ENCODE measurements at regions not wholly inside any gene's neighbourhood (a gene's known extent, or its start where the extent isn't known, plus 50 kb on each side); places are given as distances from the start of the nearest gene placed in this dataset.
"Not testable (repeated sequence)": the region's sequence is repeated elsewhere in the genome, so short reads cannot be mapped to it uniquely, and the experiment has no call there.

GRCh38 chr5:156004754-156005153 lies 322.2 kb upstream of the SGCD start:
- no peak for DNase-seq

- no peak for DNase-seq
These were observed 320.8 kb upstream of the SGCD start for GRCh38 chr5:156006026-156006647.

- DNase-seq, result no peak
These were observed 318.1 kb upstream of the SGCD start for GRCh38 chr5:156008844-156009243.

- DNase-seq, result no peak
These were observed 317.4 kb upstream of the SGCD start for GRCh38 chr5:156009583-156009982.

- no peak for DNase-seq
These were observed 311.8 kb upstream of the SGCD start for GRCh38 chr5:156015137-156015536.

- DNase-seq, result no peak
These were observed 307.8 kb upstream of the SGCD start for GRCh38 chr5:156019130-156019529.

GRCh38 chr5:156019571-156020180 lies 307.3 kb upstream of the SGCD start:
- DNase-seq, result no peak

GRCh38 chr5:156020647-156021046 lies 306.3 kb upstream of the SGCD start:
- no peak for DNase-seq

GRCh38 chr5:156021866-156022265 lies 305.1 kb upstream of the SGCD start:
- DNase-seq, result no peak

- no peak for DNase-seq
These were observed 301.3 kb upstream of the SGCD start for GRCh38 chr5:156025656-156026055.

GRCh38 chr5:156031181-156031580 lies 295.8 kb upstream of the SGCD start:
- DNase-seq, result no peak

- no peak for DNase-seq
These were observed 290.3 kb upstream of the SGCD start for GRCh38 chr5:156036640-156037039.

GRCh38 chr5:156037151-156037909 lies 289.6 kb upstream of the SGCD start:
- DNase-seq, result no peak

GRCh38 chr5:156042726-156043125 lies 284.2 kb upstream of the SGCD start:
- DNase-seq, result no peak

- DNase-seq, result no peak
These were observed 283.6 kb upstream of the SGCD start for GRCh38 chr5:156043351-156043750.

GRCh38 chr5:156051972-156052371 lies 275.0 kb upstream of the SGCD start:
- DNase-seq, result no peak

GRCh38 chr5:156052656-156053055 lies 274.3 kb upstream of the SGCD start:
- DNase-seq, result no peak

GRCh38 chr5:156053056-156053455 lies 273.9 kb upstream of the SGCD start:
- no peak for DNase-seq

GRCh38 chr5:156076912-156077311 lies 250.1 kb upstream of the SGCD start:
- DNase-seq, result no peak

- no peak for DNase-seq
These were observed 239.3 kb upstream of the SGCD start for GRCh38 chr5:156087577-156088110.

- DNase-seq, result not testable (repeated sequence)
These were observed 236.7 kb upstream of the SGCD start for GRCh38 chr5:156089955-156090940.

- no peak for DNase-seq
These were observed 233.9 kb upstream of the SGCD start for GRCh38 chr5:156093024-156093423.

- no peak for DNase-seq
These were observed 233.0 kb upstream of the SGCD start for GRCh38 chr5:156094001-156094400.

All from activated CD4-positive, alpha-beta T cell treated with anti-CD3 and anti-CD28 coated beads, Interleukin-2, amount 50 U/mL, for 1 hour (primary cell).